IMR-90 (cell line): ENCODE measurements at regions not wholly inside any gene's neighbourhood (a gene's known extent, or its start where the extent isn't known, plus 50 kb on each side); places are given as distances from the start of the nearest gene placed in this dataset.

ENCODE experiments used
- ATAC-seq: fragments of 200-7000 bp; cut with Tn5 transposase; 2 replicates; pipeline ENCODE4 v1.9.1; 2020; ENCODE audit warnings: low read depth, mild to moderate bottlenecking, moderate library complexity
- BruUV-seq: library from RNA; stranded (reverse); fragments of 400-500 nt; replicated peaks from 2 replicates; lab custom pipeline; 2021; lab: Mats Ljungman, UMichigan
- CTCF ChIA-PET: fragments of 300-600 bp; formaldehyde crosslinking; extraction: SDS; loops from one replicate; lab custom pipeline; 2021; ENCODE audit warnings: antibody characterized with exemption; lab: Yijun Ruan, JAX
- POLR2A ChIA-PET: fragments of 300-600 bp; sonication (Branson Sonifier 250); formaldehyde crosslinking; loops from one replicate; lab custom pipeline; 2022; ENCODE audit warnings: antibody characterized with exemption; ENCODE audit not compliant: unreplicated experiment; lab: Charles Lee
- DNase-seq: peaks from one replicate; pipeline ENCODE4 v3.0.0; 2013
- H2AFZ ChIP-seq: replicated peaks from 2 replicates; pipeline ENCODE3; 2013; ENCODE audit warnings: low read length, mild to moderate bottlenecking; ENCODE audit not compliant: poor library complexity
- H2AK5ac ChIP-seq: 2 replicates; pipeline ENCODE4 v1.6.1; 2013; ENCODE audit warnings: low read depth, low read length, inconsistent platforms
- H2AK9ac ChIP-seq: replicated peaks from 2 replicates; pipeline ENCODE3; 2013; ENCODE audit warnings: mild to moderate bottlenecking, low read depth, low read length, moderate library complexity; ENCODE audit not compliant: poor library complexity
- H2BK120ac ChIP-seq: 2 replicates; pipeline ENCODE4 v1.6.1; 2013; ENCODE audit warnings: low read depth, low read length, inconsistent platforms
- H2BK15ac ChIP-seq: 3 replicates; pipeline ENCODE4 v1.6.1; 2013; ENCODE audit warnings: low read depth, low read length, inconsistent platforms
- H2BK20ac ChIP-seq: 2 replicates; pipeline ENCODE4 v1.6.1; 2013; ENCODE audit warnings: low read depth, mild to moderate bottlenecking, inconsistent platforms, low read length, moderate library complexity
- H2BK5ac ChIP-seq: 2 replicates; pipeline ENCODE4 v1.6.1; 2013; ENCODE audit warnings: mild to moderate bottlenecking, low read depth, low read length, inconsistent platforms; ENCODE audit not compliant: poor library complexity, severe bottlenecking
- H3K14ac ChIP-seq: replicated peaks from 2 replicates; pipeline ENCODE4 v1.6.1; 2013; ENCODE audit warnings: low read depth, low read length, inconsistent platforms
- H3K18ac ChIP-seq: 2 replicates; pipeline ENCODE4 v1.6.1; 2013; ENCODE audit warnings: low read depth, low read length, control low read depth
- H3K23ac ChIP-seq: 2 replicates; pipeline ENCODE4 v1.6.1; 2013; ENCODE audit warnings: low read depth, low read length, inconsistent platforms
- H3K27ac ChIP-seq: 2 replicates; pipeline ENCODE4 v1.5.1; 2013; ENCODE audit warnings: mild to moderate bottlenecking, control low read depth, low read length; ENCODE audit not compliant: insufficient read depth
- H3K27me3 ChIP-seq: 2 replicates; pipeline ENCODE4 v1.6.1; 2013; ENCODE audit warnings: low read length; ENCODE audit not compliant: control insufficient read depth, insufficient read depth
- H3K36me3 ChIP-seq: 2 replicates; pipeline ENCODE4 v1.6.1; 2013; ENCODE audit warnings: low read length, mixed read lengths; ENCODE audit not compliant: control insufficient read depth, insufficient read depth
- H3K4ac ChIP-seq: 2 replicates; pipeline ENCODE4 v1.6.1; 2013; ENCODE audit warnings: low read depth, low read length, inconsistent platforms
- H3K4me1 ChIP-seq: 2 replicates; pipeline ENCODE4 v1.6.1; 2013; ENCODE audit warnings: low read length, mixed read lengths; ENCODE audit not compliant: control insufficient read depth, insufficient read depth
- H3K4me2 ChIP-seq: 2 replicates; pipeline ENCODE4 v1.6.1; 2013; ENCODE audit warnings: low read depth, mild to moderate bottlenecking, control low read depth, low read length, moderate library complexity
- H3K4me3 ChIP-seq: 2 replicates; pipeline ENCODE4 v1.5.1; 2013; ENCODE audit warnings: low read depth, mild to moderate bottlenecking, control low read depth, low read length, moderate library complexity; ENCODE audit not compliant: insufficient read depth
- H3K56ac ChIP-seq: 2 replicates; pipeline ENCODE4 v1.6.1; 2013; ENCODE audit warnings: low read length, inconsistent platforms; ENCODE audit not compliant: insufficient read depth; ENCODE audit errors: extremely low read depth
- H3K79me1 ChIP-seq, 2 experiments: 2 replicates each; pipeline ENCODE4 v1.6.1; 2013; ENCODE audit warnings: low read length in 2 of 2, inconsistent platforms in 1 of 2, low read depth in 1 of 2
- H3K9ac ChIP-seq: 2 replicates; pipeline ENCODE4 v1.6.1; 2013; ENCODE audit warnings: low read depth, low read length, control low read depth
- H3K9me1 ChIP-seq: 2 replicates; pipeline ENCODE4 v1.6.1; 2013; ENCODE audit warnings: low read length, inconsistent platforms; ENCODE audit not compliant: insufficient read depth
- H3K9me3 ChIP-seq: 2 replicates; pipeline ENCODE4 v1.6.1; 2013; ENCODE audit warnings: low read length; ENCODE audit not compliant: control insufficient read depth, insufficient read depth
- H4K20me1 ChIP-seq: 2 replicates; pipeline ENCODE4 v1.6.1; 2013; ENCODE audit warnings: low read length, inconsistent platforms; ENCODE audit not compliant: insufficient read depth
- H4K5ac ChIP-seq: 2 replicates; pipeline ENCODE4 v1.6.1; 2013; ENCODE audit warnings: mild to moderate bottlenecking, low read depth, low read length, control low read depth
- H4K8ac ChIP-seq, 2 experiments: 2 replicates each; pipeline ENCODE4 v1.6.1; 2013; ENCODE audit warnings: low read depth in 2 of 2, low read length in 2 of 2, control low read depth in 1 of 2, inconsistent platforms in 1 of 2
- H4K91ac ChIP-seq: 2 replicates; pipeline ENCODE4 v1.6.1; 2013; ENCODE audit warnings: low read depth, low read length, inconsistent platforms; ENCODE audit not compliant: insufficient read depth
- CEBPB ChIP-seq: IDR thresholded peaks from 2 replicates; pipeline ENCODE4 v1.6.1; 2012; ENCODE audit warnings: low read depth, low read length, improper control_type of control experiment
- MAZ ChIP-seq: IDR thresholded peaks from 2 replicates; pipeline ENCODE4 v1.6.1; 2012; ENCODE audit warnings: low read depth, mild to moderate bottlenecking, low read length, improper control_type of control experiment, moderate library complexity, borderline replicate concordance
- WGBS, 2 experiments: methylation state at CpG; one replicate each; pipeline versions ENCODE4 v1.1.5 to v1.1.7; 2013; ENCODE audit warnings: missing lambda C conversion rate in 2 of 2; ENCODE audit not compliant: insufficient read length in 1 of 2; ENCODE audit errors: extremely low coverage in 2 of 2; 5-methylcytosine and 5-hydroxymethylcytosine counted together
- dilution Hi-C: fragments of 300-500 bp; cut with HindIII; formaldehyde crosslinking; loops from one replicate; pipeline ENCODE4 v1.14.3; 2018; ENCODE audit warnings: low sequenced_read_pairs; ENCODE audit not compliant: unreplicated experiment
- in situ Hi-C: fragments of 300-500 bp; cut with MboI; formaldehyde crosslinking; loops from 3 replicates; pipeline ENCODE4 v1.14.3; 2019; ENCODE audit warnings: low sequenced_read_pairs, inconsistent platforms, mixed read lengths
- intact Hi-C: fragments of 100-400 bp; cut with micrococcal nuclease; formaldehyde crosslinking; loops from 2 replicates; pipeline ENCODE4 v1.10.0; 2022

DNA sequence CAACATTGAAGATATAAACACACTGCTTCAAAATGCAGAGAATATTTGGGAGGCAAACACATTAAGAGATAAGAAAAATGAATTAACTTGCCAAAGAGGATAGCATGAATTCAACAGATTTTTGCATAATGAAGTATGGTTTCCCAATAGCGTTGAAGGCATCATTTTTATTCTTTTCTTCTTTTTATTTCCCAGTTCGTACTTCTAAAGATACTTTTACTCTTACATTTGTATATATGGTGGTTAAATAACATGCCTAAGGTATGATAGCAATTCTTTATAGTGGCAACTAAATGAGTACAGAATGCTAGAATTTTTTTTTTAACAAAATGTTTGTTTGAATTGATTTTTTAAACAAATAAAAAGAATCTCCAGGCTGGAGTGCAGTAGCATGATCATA is 473.4 kb upstream of the MARCKS start:
- Histone ChIP-seq H3K56ac (no peak overlapping the region), H2AK5ac (0 out of 2 replicates have a peak overlapping the region, but pooled peaks have one; percentile 92), H2BK5ac (peak overlapping the region; percentile 87), H2BK15ac (no peak overlapping the region; the same call in 2 of the 3 replicates), H3K4me3 (no peak overlapping the region), H3K27ac (no peak overlapping the region), H3K4me2 (no peak overlapping the region), H4K91ac (0 out of 2 replicates have a peak overlapping the region, but pooled peaks have one; percentile 91), H3K9me3 (no peaks in the 10 kb centered on the region), H3K36me3 (no peaks in the 10 kb centered on the region), H2AK9ac (no peak overlapping the region), H3K27me3 (no peaks in the 10 kb centered on the region), H2BK20ac (peak overlapping the region; percentile 90), H3K9me1 (peaks cover 8% of the 10 kb centered on the region; the same call in 1 of the 2 replicates), H3K4ac (peak overlapping the region; percentile 79; the same call in 1 of the 2 replicates), H2BK120ac (peak overlapping the region; percentile 84), H3K4me1 (peaks cover 9% of the 10 kb centered on the region), H3K79me1 (no peaks in the 10 kb centered on the region), H4K20me1 (no peaks in the 10 kb centered on the region), H3K14ac (no peak overlapping the region), H4K8ac (peak overlapping the region; percentile 81 to 87; a peak in 2 of 4 replicates), H3K9ac (no peak overlapping the region), H4K5ac (no peak overlapping the region), H3K23ac (no peak overlapping the region), H3K18ac (no peak overlapping the region), H2AFZ (no peak overlapping the region)
- TF ChIP-seq MAZ (no peak), CEBPB (peak; percentile 65)
- ATAC-seq, result peak; percentile 74
- BruUV-seq, result no TSS peak
- ChIA-PET POLR2A (no interaction called here), CTCF (interaction anchor here (1.9 kb wide), 1 partner anchor 12 kb away, joined by 5 read pairs; no protein-coding TSS in a partner anchor)
- DNase-seq, result peak; percentile 69
- in situ Hi-C loops (no loop called here), dilution Hi-C loops (no loop called here), intact Hi-C loops (loop anchor here (2.0 to 10.0 kb wide), 3 partner anchors 261 to 1049 kb away; no protein-coding TSS in a partner anchor)
- WGBS, 2 experiments, result no CpG with 5 or more reads among the region's 2 CpGs
